Neural cell (in vitro differentiated cells): ENCODE measurements at regions not wholly inside any gene's neighbourhood (a gene's known extent, or its start where the extent isn't known, plus 50 kb on each side); places are given as distances from the start of the nearest gene placed in this dataset.

Experiments used
- REST ChIP-seq: IDR thresholded peaks from 2 replicates; pipeline ENCODE4 v1.6.1; 2012; ENCODE audit warnings: borderline replicate concordance
- TF ChIP-seq, protein P1 (sequence below): fragments of 450-650 bp; IDR thresholded peaks from 2 replicates; pipeline ENCODE4 v1.5.1; 2014; ENCODE audit warnings: antibody characterized with exemption, mild to moderate bottlenecking, moderate library complexity; ENCODE audit not compliant: poor library complexity, severe bottlenecking

DNA sequence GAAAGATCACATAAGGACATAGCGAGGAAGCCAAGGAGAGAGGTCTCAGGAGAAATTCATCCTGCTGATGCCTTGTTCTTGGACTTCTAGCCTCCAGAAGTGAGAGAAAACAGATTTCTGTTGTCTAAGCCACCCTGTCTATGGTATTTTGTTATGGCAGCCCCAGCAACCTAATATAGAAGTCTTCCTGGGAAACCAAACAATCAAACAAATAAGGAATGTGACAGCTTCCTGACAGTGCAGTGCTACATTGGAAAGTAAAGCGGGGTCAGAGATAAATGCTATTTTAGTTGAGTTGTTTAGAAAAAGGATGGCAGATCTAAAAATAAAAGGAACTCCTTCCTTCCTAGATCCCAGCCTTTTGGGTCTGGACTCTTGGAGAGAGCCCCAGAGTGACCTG lies 443.2 kb upstream of the GYPC start:
- TF ChIP-seq REST, result no peak
- TF ChIP-seq, protein P1, sequence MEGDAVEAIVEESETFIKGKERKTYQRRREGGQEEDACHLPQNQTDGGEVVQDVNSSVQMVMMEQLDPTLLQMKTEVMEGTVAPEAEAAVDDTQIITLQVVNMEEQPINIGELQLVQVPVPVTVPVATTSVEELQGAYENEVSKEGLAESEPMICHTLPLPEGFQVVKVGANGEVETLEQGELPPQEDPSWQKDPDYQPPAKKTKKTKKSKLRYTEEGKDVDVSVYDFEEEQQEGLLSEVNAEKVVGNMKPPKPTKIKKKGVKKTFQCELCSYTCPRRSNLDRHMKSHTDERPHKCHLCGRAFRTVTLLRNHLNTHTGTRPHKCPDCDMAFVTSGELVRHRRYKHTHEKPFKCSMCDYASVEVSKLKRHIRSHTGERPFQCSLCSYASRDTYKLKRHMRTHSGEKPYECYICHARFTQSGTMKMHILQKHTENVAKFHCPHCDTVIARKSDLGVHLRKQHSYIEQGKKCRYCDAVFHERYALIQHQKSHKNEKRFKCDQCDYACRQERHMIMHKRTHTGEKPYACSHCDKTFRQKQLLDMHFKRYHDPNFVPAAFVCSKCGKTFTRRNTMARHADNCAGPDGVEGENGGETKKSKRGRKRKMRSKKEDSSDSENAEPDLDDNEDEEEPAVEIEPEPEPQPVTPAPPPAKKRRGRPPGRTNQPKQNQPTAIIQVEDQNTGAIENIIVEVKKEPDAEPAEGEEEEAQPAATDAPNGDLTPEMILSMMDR, result no peak
